ENCODE measurements at regions not wholly inside any gene's neighbourhood (a gene's known extent, or its start where the extent isn't known, plus 50 kb on each side); places are given as distances from the start of the nearest gene placed in this dataset.

DNA sequence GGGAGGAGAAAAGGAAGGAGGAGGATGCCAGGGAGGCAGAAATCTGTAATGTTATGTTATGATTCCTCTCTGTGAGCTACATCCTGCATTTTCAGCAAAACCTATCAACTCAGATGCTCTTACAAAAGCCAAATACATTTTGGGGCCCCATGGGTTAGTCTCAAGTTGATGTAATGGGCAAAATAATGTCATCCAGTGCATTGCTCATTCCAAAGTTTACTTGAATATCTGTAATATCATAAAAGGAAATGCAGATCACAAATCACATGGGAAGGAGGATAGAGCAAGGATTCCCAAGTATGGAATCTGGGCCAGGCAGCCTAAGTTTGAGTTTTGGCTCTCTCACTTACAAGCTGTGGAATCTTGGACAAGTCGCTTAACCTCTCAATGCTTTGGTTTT lies 74.9 kb upstream of the SOD3 start:
- no peak overlapping the region for H3K9ac ChIP-seq (ENCODE audit: insufficient read depth, low read length, poor library complexity, severe bottlenecking)
- no peak overlapping the region for H3K4me3 ChIP-seq (replicated peaks in 1 of 3; ENCODE audit: low read depth in 2 of 3, low read length in 3 of 3)
- no peaks in the 10 kb centered on the region for H3K36me3 ChIP-seq (replicated peaks in 1 of 2; ENCODE audit: control insufficient read depth in 1 of 2, insufficient read depth in 2 of 2, low read length in 2 of 2)
- Mint-ChIP-seq H3K27me3 (ENCODE audit: low read depth in 3 of 3) (peaks cover 0 to 2% (median 1%) of the 10 kb centered on the region in 3 donors), H3K36me3 (no peaks in the 10 kb centered on the region), H3K4me3 (no peak overlapping the region), H3K4me1 (no peaks in the 10 kb centered on the region), H3K27ac (no peak overlapping the region), H3K9me3 (peaks cover 14 to 28% (median 18%) of the 10 kb centered on the region in 7 donors)
- no peaks in the 10 kb centered on the region for H3K4me1 ChIP-seq (ENCODE audit: control insufficient read depth in 1 of 2, insufficient read depth in 2 of 2, low read length in 2 of 2)
- H3K4me2 ChIP-seq (replicated peaks; ENCODE audit: extremely low read depth, low read length, poor library complexity, severe bottlenecking): no peak overlapping the region
- H2AFZ ChIP-seq (ENCODE audit: insufficient read depth, low read depth, low read length, poor library complexity, severe bottlenecking): no peak overlapping the region
- WGBS (ENCODE audit: insufficient coverage): no CpG with 5 or more reads among the region's 1 CpG
- H3K27ac ChIP-seq (ENCODE audit: low read depth in 1 of 2, low read length in 2 of 2): no peak overlapping the region
- peaks cover 6 to 16% of the 10 kb centered on the region in 2 donors for H3K9me3 ChIP-seq (replicated peaks in 1 of 2; ENCODE audit: control insufficient read depth in 1 of 2, insufficient read depth in 1 of 2, low read length in 2 of 2)
- intact Hi-C loops (cut with micrococcal nuclease): no loop called here
- no peak for DNase-seq
- H3K27me3 ChIP-seq (ENCODE audit: control insufficient read depth in 2 of 2, insufficient read depth in 2 of 2, low read length in 2 of 2): no peaks in the 10 kb centered on the region
- no peaks in the 10 kb centered on the region for H4K20me1 ChIP-seq (ENCODE audit: insufficient read depth, low read length)
- no peaks in the 10 kb centered on the region for H3K79me2 ChIP-seq (ENCODE audit: insufficient read depth, low read length)
- no peak for TF ChIP-seq CTCF (IDR thresholded peaks at IDR 0.05)

GRCh38 chr4:24720979-24721378 lies 74.4 kb upstream of the SOD3 start:
- intact Hi-C loops (cut with micrococcal nuclease): no loop called here
- Mint-ChIP-seq H3K36me3 (no peaks in the 10 kb centered on the region), H3K4me1 (no peaks in the 10 kb centered on the region), H3K9me3 (peaks cover 10 to 24% (median 15%) of the 10 kb centered on the region in 7 donors), H3K4me3 (no peak overlapping the region), H3K27me3 (ENCODE audit: low read depth in 3 of 3) (peaks cover 0 to 2% (median 1%) of the 10 kb centered on the region in 3 donors), H3K27ac (no peak overlapping the region)
- Histone ChIP-seq H3K4me2 (replicated peaks; ENCODE audit: extremely low read depth, low read length, poor library complexity, severe bottlenecking) (no peak overlapping the region), H3K27me3 (ENCODE audit: control insufficient read depth in 2 of 2, insufficient read depth in 2 of 2, low read length in 2 of 2) (no peaks in the 10 kb centered on the region), H3K9me3 (replicated peaks in 1 of 2; ENCODE audit: control insufficient read depth in 1 of 2, insufficient read depth in 1 of 2, low read length in 2 of 2) (peaks cover 4 to 14% of the 10 kb centered on the region in 2 donors), H2AFZ (ENCODE audit: insufficient read depth, low read depth, low read length, poor library complexity, severe bottlenecking) (no peak overlapping the region), H4K20me1 (ENCODE audit: insufficient read depth, low read length) (no peaks in the 10 kb centered on the region), H3K4me3 (replicated peaks in 1 of 3; ENCODE audit: low read depth in 2 of 3, low read length in 3 of 3) (no peak overlapping the region), H3K79me2 (ENCODE audit: insufficient read depth, low read length) (no peaks in the 10 kb centered on the region), H3K4me1 (ENCODE audit: control insufficient read depth in 1 of 2, insufficient read depth in 2 of 2, low read length in 2 of 2) (no peaks in the 10 kb centered on the region), H3K36me3 (replicated peaks in 1 of 2; ENCODE audit: control insufficient read depth in 1 of 2, insufficient read depth in 2 of 2, low read length in 2 of 2) (no peaks in the 10 kb centered on the region), H3K27ac (ENCODE audit: low read depth in 1 of 2, low read length in 2 of 2) (no peak overlapping the region), H3K9ac (ENCODE audit: insufficient read depth, low read length, poor library complexity, severe bottlenecking) (no peak overlapping the region)
- no peak for DNase-seq
- 57% methylated on average over 1 of the region's 2 CpGs for WGBS (ENCODE audit: insufficient coverage)
- no peak for TF ChIP-seq CTCF (IDR thresholded peaks at IDR 0.05)
